IPS DF 4.7 (cell line): ENCODE measurements at regions not wholly inside any gene's neighbourhood (a gene's known extent, or its start where the extent isn't known, plus 50 kb on each side); places are given as distances from the start of the nearest gene placed in this dataset.
"Not testable (repeated sequence)": the region's sequence is repeated elsewhere in the genome, so short reads cannot be mapped to it uniquely, and the experiment has no call there.

Experiments used
- DNase-seq: peaks from one replicate; pipeline ENCODE4 v3.0.0-alpha.2; 2013; ENCODE audit warnings: low spot score; ENCODE audit errors: extremely low read depth

DNA sequence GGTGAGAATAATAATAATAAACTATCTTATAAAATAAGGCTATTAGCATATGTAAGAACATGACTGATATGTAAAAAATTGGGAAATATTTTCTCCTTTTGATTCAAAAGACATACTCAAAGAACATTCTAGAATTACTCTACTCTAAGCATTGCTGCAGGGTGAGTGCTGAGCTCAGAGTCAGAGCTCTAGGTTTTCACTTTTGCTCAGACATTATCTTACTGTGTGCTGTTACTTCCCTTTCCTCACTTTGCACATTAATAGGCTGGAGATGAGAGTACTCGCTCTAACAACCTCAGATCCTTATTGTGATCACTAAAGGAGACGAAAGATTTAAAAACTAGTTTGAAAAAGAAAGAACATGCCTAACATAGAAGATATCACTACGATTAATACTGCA, 99.4 kb upstream of the C9orf72 start:
- DNase-seq, result no peak

- DNase-seq, result no peak
Measured at GRCh38 chr9:27673641-27674040, 100.4 kb upstream of the C9orf72 start.

- no peak for DNase-seq
Measured at GRCh38 chr9:27675354-27675753, 102.1 kb upstream of the C9orf72 start.

- DNase-seq, result no peak
Measured at GRCh38 chr9:27676827-27677226, 103.5 kb upstream of the C9orf72 start.

GRCh38 chr9:27679338-27679737, 106.1 kb upstream of the C9orf72 start:
- DNase-seq, result no peak

DNA sequence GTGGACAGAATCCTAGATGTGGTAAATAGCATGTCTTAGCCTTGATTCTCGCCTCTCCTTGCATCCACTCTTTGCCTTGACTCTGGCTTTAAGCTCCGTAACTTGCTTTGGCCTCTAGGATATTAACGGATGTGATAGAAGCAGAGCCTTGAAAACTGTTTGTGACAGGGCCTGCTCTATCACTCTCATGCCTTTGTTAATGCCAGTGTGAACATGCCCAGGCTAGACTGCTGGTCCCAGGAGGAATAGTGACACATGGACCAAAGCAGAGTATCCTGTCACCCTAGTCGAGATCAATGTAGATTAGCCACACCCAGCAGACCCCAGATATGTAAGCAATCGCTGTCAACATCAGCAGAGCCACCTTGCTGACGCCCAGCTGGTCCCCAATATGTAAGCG, 109.9 kb upstream of the C9orf72 start:
- DNase-seq, result no peak

DNA sequence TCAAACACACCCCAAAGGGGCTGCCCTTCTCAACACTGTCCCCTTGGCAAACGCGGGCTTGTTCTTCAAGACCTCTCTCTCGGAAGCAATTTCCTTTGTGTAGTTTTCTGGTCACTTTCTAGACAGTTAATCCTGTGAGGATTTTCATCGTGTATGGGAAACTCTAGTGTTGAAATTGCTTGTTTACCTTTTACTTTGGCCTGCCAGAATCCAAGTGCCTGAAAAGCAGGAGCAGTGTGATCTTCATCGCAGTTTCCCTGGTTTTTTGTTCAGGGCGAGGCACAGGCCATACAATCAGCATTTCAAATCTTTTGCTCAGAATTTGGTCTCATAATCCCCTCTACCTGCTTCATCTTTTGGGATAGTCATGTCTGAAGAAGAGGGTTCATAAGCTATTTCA, 115.7 kb upstream of the C9orf72 start:
- no peak for DNase-seq

DNA sequence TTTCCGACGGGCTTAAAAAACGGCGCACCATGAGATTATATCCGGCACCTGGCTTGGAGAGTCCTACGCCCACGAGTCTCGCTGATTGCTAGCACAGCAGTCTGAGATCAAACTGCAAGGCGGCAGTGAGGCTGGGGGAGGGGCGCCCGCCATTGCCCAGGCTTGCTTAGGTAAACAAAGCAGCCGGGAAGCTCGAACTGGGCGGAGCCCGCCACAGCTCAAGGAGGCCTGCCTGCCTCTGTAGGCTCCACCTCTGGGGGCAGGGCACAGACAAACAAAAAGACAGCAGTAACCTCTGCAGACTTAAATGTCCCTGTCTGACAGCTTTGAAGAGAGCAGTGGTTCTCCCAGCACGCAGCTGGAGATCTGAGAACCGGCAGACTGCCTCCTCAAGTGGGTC, 117.5 kb upstream of the C9orf72 start:
- not testable (repeated sequence) for DNase-seq

GRCh38 chr9:27699621-27700020, 126.3 kb upstream of the C9orf72 start:
- DNase-seq, result no peak

DNA sequence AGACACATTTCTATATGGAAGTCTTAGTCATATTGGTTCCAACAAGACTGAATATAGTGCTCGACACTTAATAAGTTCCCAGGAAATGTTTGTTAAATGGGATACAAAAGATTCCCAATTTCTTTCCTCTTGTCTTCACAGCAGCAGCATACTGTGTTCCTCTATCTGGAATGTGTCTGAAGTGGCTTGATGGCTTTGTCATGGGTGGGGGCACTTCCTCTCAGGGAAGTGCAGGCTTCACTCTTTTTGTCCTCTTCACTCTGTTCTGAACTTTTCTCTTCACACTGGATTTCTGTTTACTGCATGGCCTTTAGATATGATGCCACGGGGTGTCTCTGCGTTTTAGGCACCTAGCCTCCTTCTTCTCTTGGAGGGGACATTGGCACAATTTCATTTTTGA, 127.7 kb upstream of the C9orf72 start:
- no peak for DNase-seq

DNA sequence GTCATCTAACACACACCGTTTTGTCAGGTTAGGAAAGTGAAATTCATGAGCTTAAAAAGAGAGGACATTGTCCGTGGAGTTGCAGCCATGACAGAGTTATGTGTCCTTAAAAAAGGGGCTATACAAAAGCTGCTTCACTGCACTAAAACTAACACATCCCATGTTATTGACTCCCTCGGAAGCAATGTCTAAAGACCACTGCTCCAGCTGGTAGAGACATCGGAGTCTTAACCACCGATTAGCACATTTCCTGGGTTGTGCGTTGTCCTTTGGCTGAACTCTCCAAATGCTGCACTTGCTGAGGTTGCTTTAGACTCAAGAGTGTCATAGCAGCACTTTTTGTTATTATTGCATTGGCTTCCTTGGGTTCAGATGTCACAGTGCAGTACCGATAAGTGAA, 128.3 kb upstream of the C9orf72 start:
- no peak for DNase-seq

GRCh38 chr9:27703216-27703980, 130.1 kb upstream of the C9orf72 start:
- DNase-seq, result no peak

DNA sequence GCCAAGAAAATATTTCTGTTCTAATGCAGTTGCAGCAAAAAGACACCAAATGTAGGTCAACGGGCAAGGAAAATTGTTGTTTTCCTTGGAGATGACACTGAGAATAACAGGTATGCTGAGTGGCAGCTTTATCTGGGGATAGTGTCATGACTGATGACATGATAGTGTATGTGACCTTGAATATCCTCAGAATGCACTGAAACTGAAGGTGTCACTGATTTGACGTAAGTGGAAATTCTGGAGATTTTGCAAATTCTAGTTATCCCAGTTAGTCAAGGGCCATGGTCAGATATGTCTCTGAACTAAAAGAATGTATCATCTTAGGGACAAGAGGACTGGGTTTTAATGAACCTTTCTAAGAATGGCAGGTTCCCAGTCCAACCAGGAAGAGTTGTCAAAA, 138.0 kb upstream of the C9orf72 start:
- no peak for DNase-seq

- DNase-seq, result no peak
Measured at GRCh38 chr9:27712806-27713205, 139.5 kb upstream of the C9orf72 start.

- no peak for DNase-seq
Measured at GRCh38 chr9:27714388-27714787, 141.1 kb upstream of the C9orf72 start.

GRCh38 chr9:27715651-27716050, 142.4 kb upstream of the C9orf72 start:
- DNase-seq, result no peak

GRCh38 chr9:27717991-27718390, 144.7 kb upstream of the C9orf72 start:
- DNase-seq, result no peak

GRCh38 chr9:27719711-27720110, 146.4 kb upstream of the C9orf72 start:
- DNase-seq, result no peak

DNA sequence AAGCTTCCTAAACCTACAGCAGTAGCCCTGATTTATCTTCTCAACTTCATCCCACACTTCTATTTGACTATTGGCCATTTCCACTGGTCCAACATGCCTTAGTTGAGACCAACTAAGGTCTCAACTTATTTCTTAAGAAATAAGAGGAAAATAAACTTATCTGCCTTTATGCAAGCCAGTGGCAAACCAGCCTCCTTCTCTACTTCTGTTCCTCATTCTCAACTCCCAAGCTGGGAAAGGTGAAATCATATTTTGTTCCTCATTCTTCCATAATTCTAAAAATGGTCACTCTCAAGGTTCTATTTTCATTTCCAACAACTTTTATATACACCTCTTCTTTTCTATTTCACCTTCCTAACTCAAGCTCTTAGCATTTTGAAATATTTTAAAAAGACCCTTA, 149.6 kb upstream of the C9orf72 start:
- DNase-seq, result no peak

DNA sequence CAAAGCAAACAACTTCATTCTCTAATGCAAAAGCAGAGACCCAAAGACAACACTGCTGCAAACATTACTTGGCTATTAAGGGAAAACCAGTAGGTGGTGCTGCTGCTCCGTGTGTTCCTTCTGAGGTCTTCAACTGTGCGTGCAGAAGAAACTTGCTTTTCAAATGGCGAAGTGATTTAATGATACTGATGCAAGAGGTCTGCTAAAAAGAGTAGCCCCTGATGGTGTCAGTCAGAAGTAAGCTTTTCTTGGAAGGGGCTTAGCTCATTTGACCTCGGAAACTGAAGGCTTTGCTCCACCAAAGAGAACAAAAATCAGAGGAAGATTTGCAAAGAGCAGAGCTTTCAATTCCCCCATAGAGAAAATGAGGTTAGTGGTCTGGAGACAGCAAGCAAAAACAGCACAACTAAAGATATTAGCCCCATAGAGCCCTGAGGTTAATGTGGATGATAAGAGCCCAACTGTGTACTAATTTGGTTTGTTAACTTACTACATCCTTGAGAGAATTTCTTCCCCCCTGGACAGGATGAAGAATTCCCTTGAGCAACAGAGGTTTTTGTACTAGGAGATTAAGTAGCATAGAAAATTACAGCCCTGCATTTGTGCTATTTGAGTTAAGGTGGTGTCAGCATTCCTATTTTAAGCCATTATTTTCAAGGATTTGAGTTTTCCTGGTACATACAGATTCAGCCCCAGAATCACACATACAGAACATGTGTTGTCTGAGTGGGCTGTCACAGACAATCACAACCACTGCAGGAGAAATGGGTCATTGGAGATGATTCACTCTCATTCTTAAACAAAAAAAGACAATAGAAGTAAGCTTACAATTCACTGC, 153.2 kb upstream of the C9orf72 start:
- DNase-seq, result peak; percentile 86

DNA sequence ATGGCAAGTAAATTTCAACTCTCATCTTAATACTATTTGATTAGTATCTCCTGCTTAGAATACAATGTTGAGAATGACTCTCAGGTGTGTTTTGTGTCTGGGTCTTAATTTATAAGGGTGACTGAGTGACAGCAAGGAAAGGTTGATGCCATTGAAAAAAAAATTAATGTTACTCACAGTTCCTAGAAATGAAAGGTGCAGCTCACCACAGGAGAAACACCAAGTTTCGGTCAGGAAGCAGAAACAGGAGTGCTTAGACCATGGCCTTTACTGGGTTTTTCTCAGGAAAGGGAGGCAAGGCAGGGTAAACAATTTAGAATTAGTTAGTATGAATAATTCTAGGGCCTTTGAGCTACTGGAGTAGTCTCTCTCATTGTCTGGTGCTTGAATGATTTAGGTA, 159.2 kb upstream of the C9orf72 start:
- DNase-seq, result no peak

DNA sequence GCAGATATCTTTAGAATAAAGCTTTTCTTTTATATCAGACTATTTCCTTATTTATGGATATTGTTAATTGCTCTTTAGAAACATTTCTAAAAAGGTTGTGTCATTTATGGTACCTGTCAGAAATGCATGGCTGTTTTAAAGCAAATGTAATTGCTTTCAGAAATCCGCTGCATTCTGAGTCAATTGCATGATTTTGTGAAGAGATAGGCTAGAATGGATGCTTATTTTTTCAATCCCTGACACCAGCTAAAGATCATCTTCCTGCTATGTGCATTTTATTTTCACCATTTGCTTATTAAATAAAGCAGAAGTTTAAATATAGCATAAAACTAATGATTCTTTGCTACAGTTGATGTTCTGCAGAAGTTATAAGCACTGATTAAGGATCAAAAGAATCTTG, 170.2 kb upstream of the C9orf72 start:
- no peak for DNase-seq

DNA sequence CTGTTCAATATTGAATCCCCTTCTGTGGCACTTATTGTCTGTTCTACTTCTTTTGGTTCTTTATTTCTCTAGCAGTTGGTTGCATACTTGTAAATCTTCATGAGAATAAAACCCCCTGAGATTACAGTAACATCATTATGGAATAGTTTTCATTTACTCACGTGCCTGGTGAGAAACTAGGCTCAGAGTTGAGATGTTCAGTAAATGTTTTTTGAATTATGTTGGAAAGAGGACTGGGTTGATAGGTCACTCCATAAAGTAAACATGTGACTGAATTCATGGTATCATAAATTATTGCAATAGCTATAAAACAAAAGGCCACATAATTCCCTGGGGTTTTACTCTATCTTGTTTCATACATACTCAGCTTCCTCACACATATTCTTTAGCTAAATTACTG, 174.2 kb upstream of the C9orf72 start:
- no peak for DNase-seq
